HCT116 (cell line): ENCODE measurements at regions not wholly inside any gene's neighbourhood (a gene's known extent, or its start where the extent isn't known, plus 50 kb on each side); places are given as distances from the start of the nearest gene placed in this dataset.

ENCODE experiments used
- ATAC-seq: fragments of 200-7000 bp; cut with Tn5 transposase; 2 replicates; pipeline ENCODE4 v1.9.1; 2020; ENCODE audit warnings: mild to moderate bottlenecking, moderate library complexity
- BruUV-seq: library from RNA; stranded (reverse); fragments of 400-500 nt; replicated peaks from 2 replicates; lab custom pipeline; 2021; lab: Mats Ljungman, UMichigan
- CTCF ChIA-PET: fragments of 300-600 bp; sonication (Branson Sonifier 250); formaldehyde crosslinking; loops from one replicate; lab custom pipeline; 2021; ENCODE audit warnings: antibody characterized with exemption; lab: Charles Lee
- POLR2A ChIA-PET: fragments of 300-600, 350-600 bp; sonication (Branson Sonifier 250); formaldehyde crosslinking; loops from one replicate; lab custom pipeline; 2021; ENCODE audit warnings: antibody characterized with exemption; lab: Charles Lee
- RAD21 ChIA-PET, 2 experiments: fragments of 300-600 bp; sonication (Branson Sonifier 250); formaldehyde crosslinking; loops; one replicate each; lab custom pipeline; 2023; ENCODE audit warnings: low total read pairs in 2 of 2; ENCODE audit not compliant: uncharacterized antibody in 2 of 2, unreplicated experiment in 2 of 2, low non-redundant PET in 1 of 2; lab: Charles Lee
- DNase-seq: peaks from one replicate; pipeline ENCODE4 v3.0.0-alpha.2; 2010; ENCODE audit warnings: low read depth, low spot score
- H2AFZ ChIP-seq: fragments of 200-600 bp; shearing (Covaris generic), sonication (generic); 2 replicates; pipeline ENCODE4 v1.6.1; 2017; ENCODE audit warnings: low read depth, mixed run types, mixed read lengths, antibody characterized with exemption, low read length; ENCODE audit not compliant: poor library complexity, severe bottlenecking
- H3K27ac ChIP-seq: 2 replicates; pipeline ENCODE4 v1.5.1; 2012; ENCODE audit warnings: low read depth, low read length
- H3K27me3 ChIP-seq: fragments of 200-600 bp; sonication (generic); 2 replicates; pipeline ENCODE4 v1.6.1; 2016; ENCODE audit warnings: mixed run types, low read length, mixed read lengths; ENCODE audit not compliant: insufficient read depth
- H3K36me3 ChIP-seq, 2 experiments: fragments of 200-500 bp in 1 of 2; fragments of 200-600 bp in 1 of 2; sonication (Bioruptor generic) in 1 of 2; sonication (generic) in 1 of 2; 2 replicates each; pipeline versions ENCODE4 v1.5.1 to v1.6.1; 2014 to 2016; ENCODE audit warnings: low read length in 2 of 2, inconsistent platforms in 1 of 2, mixed read lengths in 1 of 2, mixed run types in 1 of 2; ENCODE audit not compliant: insufficient read depth in 2 of 2, control insufficient read depth in 1 of 2
- H3K4me1 ChIP-seq, 2 experiments: fragments of 200-600 bp in 1 of 2; sonication (generic) in 1 of 2; 2 replicates each; pipeline versions ENCODE4 v1.5.1 to v1.6.1; 2012 to 2017; ENCODE audit warnings: low read length in 2 of 2, inconsistent platforms in 1 of 2, mild to moderate bottlenecking in 1 of 2, mixed read lengths in 1 of 2, mixed run types in 1 of 2, moderate library complexity in 1 of 2; ENCODE audit not compliant: insufficient read depth in 2 of 2, control insufficient read depth in 1 of 2
- H3K4me2 ChIP-seq: fragments of 200-600 bp; sonication (generic); 2 replicates; pipeline ENCODE4 v1.6.1; 2017; ENCODE audit warnings: mixed run types, low read length, mixed read lengths
- H3K4me3 ChIP-seq, 2 experiments: fragments of 200-600 bp in 1 of 2; sonication (generic) in 1 of 2; replicated peaks in 1 of 2; 2 replicates each; pipeline ENCODE4 v1.5.1; 2011 to 2016; ENCODE audit warnings: low read length in 2 of 2, control low read depth in 1 of 2, low read depth in 1 of 2, mild to moderate bottlenecking in 1 of 2, mixed read lengths in 1 of 2, mixed run types in 1 of 2
- H3K79me2 ChIP-seq: fragments of 200-600 bp; sonication (generic); 2 replicates; pipeline ENCODE4 v1.6.1; 2017; ENCODE audit warnings: mild to moderate bottlenecking, mixed run types, low read length, moderate library complexity, mixed read lengths; ENCODE audit not compliant: insufficient read depth
- H3K9ac ChIP-seq: fragments of 200-600 bp; sonication (generic); 2 replicates; pipeline ENCODE4 v1.6.1; 2016; ENCODE audit warnings: low read length, mixed read lengths
- H3K9me2 ChIP-seq: fragments of 200-600 bp; sonication (generic), shearing (Covaris generic); 2 replicates; pipeline ENCODE4 v1.6.1; 2017; ENCODE audit warnings: mixed run types, mild to moderate bottlenecking, moderate library complexity; ENCODE audit not compliant: insufficient read depth
- H3K9me3 ChIP-seq, 2 experiments: fragments of 200-500 bp in 1 of 2; fragments of 200-600 bp in 1 of 2; sonication (Bioruptor generic) in 1 of 2; sonication (generic) in 1 of 2; 2 replicates each; pipeline ENCODE4 v1.6.1; 2014 to 2017; ENCODE audit warnings: low read length in 2 of 2, mixed read lengths in 2 of 2, inconsistent platforms in 1 of 2, low read depth in 1 of 2, mild to moderate bottlenecking in 1 of 2, mixed run types in 1 of 2, moderate library complexity in 1 of 2; ENCODE audit not compliant: control insufficient read depth in 1 of 2, insufficient read depth in 1 of 2
- H4K20me1 ChIP-seq: fragments of 200-600 bp; sonication (generic), shearing (Covaris generic); 2 replicates; pipeline ENCODE4 v1.6.1; 2017; ENCODE audit warnings: mixed run types, mild to moderate bottlenecking, moderate library complexity; ENCODE audit not compliant: insufficient read depth
- CEBPB ChIP-seq: IDR thresholded peaks from 2 replicates; pipeline ENCODE4 v1.6.1; 2012; ENCODE audit warnings: low read depth
- ELF1 ChIP-seq: IDR thresholded peaks from 2 replicates; pipeline ENCODE4 v1.6.1; 2012; ENCODE audit warnings: low read depth, borderline replicate concordance
- EZH2phosphoT487 ChIP-seq: fragments of 200-600 bp; IDR thresholded peaks from 2 replicates; pipeline ENCODE4 v1.6.1; 2018; ENCODE audit warnings: antibody characterized with exemption, borderline replicate concordance
- JUND ChIP-seq: IDR thresholded peaks from 2 replicates; pipeline ENCODE4 v1.6.1; 2012
- MAX ChIP-seq: IDR thresholded peaks from 2 replicates; pipeline ENCODE4 v1.6.1; 2012
- POLR2A ChIP-seq: IDR thresholded peaks from 2 replicates; pipeline ENCODE4 v1.7.0; 2011; ENCODE audit warnings: borderline replicate concordance; ENCODE audit not compliant: insufficient read depth, insufficient read length; ENCODE audit errors: extremely low read depth
- POLR2AphosphoS5 ChIP-seq: IDR thresholded peaks from 2 replicates; pipeline ENCODE4 v1.6.1; 2011; ENCODE audit warnings: mild to moderate bottlenecking, low read depth, low read length, moderate library complexity
- RAD21 ChIP-seq: IDR thresholded peaks from 2 replicates; pipeline ENCODE4 v1.6.1; 2012; ENCODE audit warnings: low read depth, mild to moderate bottlenecking
- SRF ChIP-seq: IDR thresholded peaks from 2 replicates; pipeline ENCODE4 v1.6.1; 2012; ENCODE audit warnings: low read depth
- YY1 ChIP-seq: IDR thresholded peaks from 2 replicates; pipeline ENCODE4 v1.6.1; 2011; ENCODE audit warnings: low read length, low read depth, moderate library complexity, mild to moderate bottlenecking; ENCODE audit not compliant: insufficient replicate concordance; ENCODE audit errors: extremely low read depth
- ZBTB33 ChIP-seq: IDR thresholded peaks from 2 replicates; pipeline ENCODE4 v1.6.1; 2011; ENCODE audit warnings: mild to moderate bottlenecking, low read length, moderate library complexity; ENCODE audit not compliant: insufficient replicate concordance; ENCODE audit errors: extremely low read depth
- ZFX ChIP-seq: fragments of 450-650 bp; IDR thresholded peaks from 2 replicates; pipeline ENCODE4 v1.6.1; 2017
- intact Hi-C: fragments of 100-400 bp; cut with micrococcal nuclease; formaldehyde crosslinking; loops from 2 replicates; pipeline ENCODE4 v1.10.0; 2022
- TF ChIP-seq, protein P1 (sequence below), 3 experiments: fragments of 200-600 bp in 1 of 3; sonication (generic) in 1 of 3; IDR thresholded peaks in 2 of 3; conservative IDR thresholded peaks in 1 of 3; 2 replicates each; pipeline ENCODE4 v1.5.1; 2012 to 2017; ENCODE audit warnings: low read depth in 2 of 3, low read length in 2 of 3, antibody characterized with exemption in 1 of 3, borderline replicate concordance in 1 of 3, control low read depth in 1 of 3, mild to moderate bottlenecking in 1 of 3, mixed read lengths in 1 of 3, mixed run types in 1 of 3, moderate library complexity in 1 of 3; ENCODE audit not compliant: insufficient read depth in 1 of 3
- TF ChIP-seq, protein P2 (sequence below): IDR thresholded peaks from 2 replicates; pipeline ENCODE4 v1.6.1; 2012; ENCODE audit warnings: low read depth
- TF ChIP-seq, protein P3 (sequence below): IDR thresholded peaks from 2 replicates; pipeline ENCODE4 v1.6.1; 2012

- H3K4me2 ChIP-seq, result no peak overlapping the region
- H3K9ac ChIP-seq, result no peak overlapping the region
- H3K36me3 ChIP-seq, result no peaks in the 10 kb centered on the region
- no peak for DNase-seq
- TF ChIP-seq ZBTB33 (no peak), CEBPB (no peak), SRF (no peak), EZH2phosphoT487 (no peak), ELF1 (no peak), ZFX (no peak), POLR2AphosphoS5 (no peak), YY1 (no peak), MAX (no peak), JUND (no peak), RAD21 (no peak), POLR2A (no peak)
- TF ChIP-seq, protein P1, sequence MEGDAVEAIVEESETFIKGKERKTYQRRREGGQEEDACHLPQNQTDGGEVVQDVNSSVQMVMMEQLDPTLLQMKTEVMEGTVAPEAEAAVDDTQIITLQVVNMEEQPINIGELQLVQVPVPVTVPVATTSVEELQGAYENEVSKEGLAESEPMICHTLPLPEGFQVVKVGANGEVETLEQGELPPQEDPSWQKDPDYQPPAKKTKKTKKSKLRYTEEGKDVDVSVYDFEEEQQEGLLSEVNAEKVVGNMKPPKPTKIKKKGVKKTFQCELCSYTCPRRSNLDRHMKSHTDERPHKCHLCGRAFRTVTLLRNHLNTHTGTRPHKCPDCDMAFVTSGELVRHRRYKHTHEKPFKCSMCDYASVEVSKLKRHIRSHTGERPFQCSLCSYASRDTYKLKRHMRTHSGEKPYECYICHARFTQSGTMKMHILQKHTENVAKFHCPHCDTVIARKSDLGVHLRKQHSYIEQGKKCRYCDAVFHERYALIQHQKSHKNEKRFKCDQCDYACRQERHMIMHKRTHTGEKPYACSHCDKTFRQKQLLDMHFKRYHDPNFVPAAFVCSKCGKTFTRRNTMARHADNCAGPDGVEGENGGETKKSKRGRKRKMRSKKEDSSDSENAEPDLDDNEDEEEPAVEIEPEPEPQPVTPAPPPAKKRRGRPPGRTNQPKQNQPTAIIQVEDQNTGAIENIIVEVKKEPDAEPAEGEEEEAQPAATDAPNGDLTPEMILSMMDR (IDR thresholded peaks at IDR 0.05 in 2 of 3, conservative IDR thresholded peaks at IDR 0.05 in 1 of 3; ENCODE audit: borderline replicate concordance in 1 of 3, insufficient read depth in 1 of 3, low read depth in 2 of 3, low read length in 2 of 3), result no peak
- TF ChIP-seq, protein P2, sequence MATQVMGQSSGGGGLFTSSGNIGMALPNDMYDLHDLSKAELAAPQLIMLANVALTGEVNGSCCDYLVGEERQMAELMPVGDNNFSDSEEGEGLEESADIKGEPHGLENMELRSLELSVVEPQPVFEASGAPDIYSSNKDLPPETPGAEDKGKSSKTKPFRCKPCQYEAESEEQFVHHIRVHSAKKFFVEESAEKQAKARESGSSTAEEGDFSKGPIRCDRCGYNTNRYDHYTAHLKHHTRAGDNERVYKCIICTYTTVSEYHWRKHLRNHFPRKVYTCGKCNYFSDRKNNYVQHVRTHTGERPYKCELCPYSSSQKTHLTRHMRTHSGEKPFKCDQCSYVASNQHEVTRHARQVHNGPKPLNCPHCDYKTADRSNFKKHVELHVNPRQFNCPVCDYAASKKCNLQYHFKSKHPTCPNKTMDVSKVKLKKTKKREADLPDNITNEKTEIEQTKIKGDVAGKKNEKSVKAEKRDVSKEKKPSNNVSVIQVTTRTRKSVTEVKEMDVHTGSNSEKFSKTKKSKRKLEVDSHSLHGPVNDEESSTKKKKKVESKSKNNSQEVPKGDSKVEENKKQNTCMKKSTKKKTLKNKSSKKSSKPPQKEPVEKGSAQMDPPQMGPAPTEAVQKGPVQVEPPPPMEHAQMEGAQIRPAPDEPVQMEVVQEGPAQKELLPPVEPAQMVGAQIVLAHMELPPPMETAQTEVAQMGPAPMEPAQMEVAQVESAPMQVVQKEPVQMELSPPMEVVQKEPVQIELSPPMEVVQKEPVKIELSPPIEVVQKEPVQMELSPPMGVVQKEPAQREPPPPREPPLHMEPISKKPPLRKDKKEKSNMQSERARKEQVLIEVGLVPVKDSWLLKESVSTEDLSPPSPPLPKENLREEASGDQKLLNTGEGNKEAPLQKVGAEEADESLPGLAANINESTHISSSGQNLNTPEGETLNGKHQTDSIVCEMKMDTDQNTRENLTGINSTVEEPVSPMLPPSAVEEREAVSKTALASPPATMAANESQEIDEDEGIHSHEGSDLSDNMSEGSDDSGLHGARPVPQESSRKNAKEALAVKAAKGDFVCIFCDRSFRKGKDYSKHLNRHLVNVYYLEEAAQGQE, result no peak
- TF ChIP-seq, protein P3, sequence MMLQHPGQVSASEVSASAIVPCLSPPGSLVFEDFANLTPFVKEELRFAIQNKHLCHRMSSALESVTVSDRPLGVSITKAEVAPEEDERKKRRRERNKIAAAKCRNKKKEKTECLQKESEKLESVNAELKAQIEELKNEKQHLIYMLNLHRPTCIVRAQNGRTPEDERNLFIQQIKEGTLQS, result no peak
- TF ChIP-seq, all 23 proteins: peak for 0
- intact Hi-C loops, result no loop called here
- Histone ChIP-seq H4K20me1 (no peaks in the 10 kb centered on the region), H3K79me2 (no peaks in the 10 kb centered on the region), H3K9me2 (no peaks in the 10 kb centered on the region), H3K4me3 (no peak overlapping the region), H2AFZ (no peak overlapping the region), H3K4me1 (no peaks in the 10 kb centered on the region), H3K9me3 (no peaks in the 10 kb centered on the region), H3K27me3 (no peaks in the 10 kb centered on the region), H3K27ac (no peak overlapping the region)
- no TSS peak for BruUV-seq
- ATAC-seq, result no peak
- CTCF ChIA-PET, result no interaction called here
- POLR2A ChIA-PET, result no interaction called here
- RAD21 ChIA-PET, result no interaction called here
These were observed 140.8 kb downstream of the MRPL39 start for GRCh38 chr21:25466470-25466869.
